Liver (tissue), 8 donors: ENCODE measurements at regions not wholly inside any gene's neighbourhood (a gene's known extent, or its start where the extent isn't known, plus 50 kb on each side); places are given as distances from the start of the nearest gene placed in this dataset.
"Not testable (repeated sequence)": the region's sequence is repeated elsewhere in the genome, so short reads cannot be mapped to it uniquely, and the experiment has no call there.

ENCODE experiments used
- DNase-seq: peaks from one replicate; pipeline ENCODE4 v3.0.0-alpha.2; 2017; ENCODE audit warnings: low spot score
- H3K27ac ChIP-seq, 2 donors: one replicate each; pipeline ENCODE4 v1.7.0; 2013; ENCODE audit warnings: inconsistent platforms in 2 of 2, low read length in 2 of 2, control low read depth in 1 of 2, low read depth in 1 of 2, mild to moderate bottlenecking in 1 of 2
- H3K27me3 ChIP-seq, 4 donors: one replicate each; pipeline versions ENCODE4 v1.6.1 to v1.7.0; 2013; ENCODE audit warnings: low read length in 3 of 4, inconsistent platforms in 1 of 4, mild to moderate bottlenecking in 1 of 4, moderate library complexity in 1 of 4; ENCODE audit not compliant: control insufficient read depth in 4 of 4, insufficient read depth in 4 of 4
- H3K36me3 ChIP-seq, 4 donors: one replicate each; pipeline versions ENCODE4 v1.6.1 to v1.7.0; 2013; ENCODE audit warnings: low read length in 3 of 4, mild to moderate bottlenecking in 3 of 4, low read depth in 1 of 4, moderate library complexity in 1 of 4; ENCODE audit not compliant: control insufficient read depth in 4 of 4, insufficient read depth in 3 of 4
- H3K4me1 ChIP-seq, 4 donors: one replicate each; pipeline versions ENCODE4 v1.6.1 to v1.7.0; 2013; ENCODE audit warnings: low read length in 3 of 4, mild to moderate bottlenecking in 3 of 4, moderate library complexity in 1 of 4; ENCODE audit not compliant: control insufficient read depth in 4 of 4, insufficient read depth in 4 of 4
- H3K4me3 ChIP-seq, 3 donors: one replicate each; pipeline versions ENCODE4 v1.6.1 to v1.7.0; 2013; ENCODE audit warnings: low read length in 3 of 3, control low read depth in 1 of 3, low read depth in 1 of 3, mild to moderate bottlenecking in 1 of 3
- H3K9ac ChIP-seq, 2 donors: one replicate each; pipeline ENCODE4 v1.7.0; 2013; ENCODE audit warnings: low read length in 2 of 2, mild to moderate bottlenecking in 2 of 2, moderate library complexity in 2 of 2, control low read depth in 1 of 2, low read depth in 1 of 2
- H3K9me3 ChIP-seq, 4 donors: one replicate each; pipeline versions ENCODE4 v1.6.1 to v1.7.0; 2013; ENCODE audit warnings: low read length in 3 of 4; ENCODE audit not compliant: control insufficient read depth in 4 of 4
- EGR1 ChIP-seq, 2 donors: IDR thresholded peaks; 2 replicates each; pipeline ENCODE4 v1.6.1; 2016 to 2018; ENCODE audit warnings: antibody characterized with exemption in 2 of 2, low read depth in 2 of 2
- FOXA1 ChIP-seq: IDR thresholded peaks from 2 replicates; pipeline ENCODE4 v1.6.1; 2016; ENCODE audit warnings: antibody characterized with exemption
- FOXA2 ChIP-seq: IDR thresholded peaks from 2 replicates; pipeline ENCODE4 v1.6.1; 2016; ENCODE audit warnings: antibody characterized with exemption
- GABPA ChIP-seq, 2 donors: IDR thresholded peaks in 1 of 2; conservative IDR thresholded peaks in 1 of 2; 2 replicates each; pipeline ENCODE4 v1.6.1; 2016; ENCODE audit warnings: antibody characterized with exemption in 2 of 2, mild to moderate bottlenecking in 1 of 2, moderate library complexity in 1 of 2
- HNF4A ChIP-seq, 2 donors: conservative IDR thresholded peaks; 2 replicates each; pipeline ENCODE4 v1.6.1; 2016; ENCODE audit warnings: antibody characterized with exemption in 2 of 2, mild to moderate bottlenecking in 2 of 2
- HNF4G ChIP-seq: IDR thresholded peaks from 2 replicates; pipeline ENCODE4 v1.6.1; 2016; ENCODE audit warnings: antibody characterized with exemption
- JUND ChIP-seq, 2 donors: IDR thresholded peaks; 2 replicates each; pipeline ENCODE4 v1.6.1; 2016; ENCODE audit warnings: antibody characterized with exemption in 2 of 2
- NR2F2 ChIP-seq: IDR thresholded peaks from 2 replicates; pipeline ENCODE4 v1.6.1; 2016; ENCODE audit warnings: antibody characterized with exemption
- RAD21 ChIP-seq, 2 donors: IDR thresholded peaks; 2 replicates each; pipeline ENCODE4 v1.6.1; 2016; ENCODE audit warnings: antibody characterized with exemption in 2 of 2, mild to moderate bottlenecking in 2 of 2
- RXRA ChIP-seq, 2 donors: IDR thresholded peaks; 2 replicates each; pipeline ENCODE4 v1.6.1; 2017 to 2018; ENCODE audit warnings: antibody characterized with exemption in 2 of 2, mild to moderate bottlenecking in 1 of 2
- SP1 ChIP-seq: IDR thresholded peaks from 2 replicates; pipeline ENCODE4 v1.6.1; 2018; ENCODE audit warnings: antibody characterized with exemption, mild to moderate bottlenecking
- TAF1 ChIP-seq: conservative IDR thresholded peaks from 2 replicates; pipeline ENCODE4 v1.6.1; 2016; ENCODE audit warnings: antibody characterized with exemption, mild to moderate bottlenecking
- YY1 ChIP-seq: IDR thresholded peaks from 2 replicates; pipeline ENCODE4 v1.6.1; 2016; ENCODE audit warnings: antibody characterized with exemption, mild to moderate bottlenecking
- WGBS: extraction: QIAGEN DNeasy Blood & Tissue Kit; methylation state at CpG from one replicate; pipeline ENCODE4 v1.1.7; 2013; 5-methylcytosine and 5-hydroxymethylcytosine counted together
- TF ChIP-seq, protein P1 (sequence below): IDR thresholded peaks from 2 replicates; pipeline ENCODE4 v1.6.1; 2016; ENCODE audit warnings: antibody characterized with exemption
- TF ChIP-seq, protein P2 (sequence below): fragments of 150-350 bp; IDR thresholded peaks from 2 replicates; pipeline ENCODE4 v1.5.1; 2017; ENCODE audit warnings: improper control_type of control experiment, low read depth, low read length; ENCODE audit not compliant: missing input control
- TF ChIP-seq, protein P3 (sequence below): IDR thresholded peaks from 2 replicates; pipeline ENCODE4 v1.6.1; 2016; ENCODE audit warnings: antibody characterized with exemption
- donor health status: healthy.
- donor health status: healthy.
- donor health status: healthy.
- donor health status: healthy.
- donor health status: healthy.

DNA sequence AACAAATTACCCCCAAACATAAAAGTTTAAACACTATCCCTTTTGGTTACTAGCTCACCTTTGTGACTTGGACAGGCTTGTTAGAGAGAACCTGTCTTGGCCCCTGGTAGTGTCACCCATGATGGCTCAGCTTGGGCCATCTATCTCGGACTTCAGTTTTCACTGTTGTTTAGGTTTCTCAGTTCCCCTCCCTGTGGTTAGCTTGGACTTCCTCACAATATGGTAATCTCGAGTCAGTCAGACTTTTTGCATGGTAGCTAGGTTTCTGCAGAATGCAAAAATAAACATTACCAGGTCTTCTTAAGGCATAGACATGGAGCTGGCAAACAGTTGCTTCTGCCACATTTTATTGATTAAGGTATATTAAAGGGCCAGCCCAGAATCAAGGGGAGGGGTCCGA lies 324.3 kb upstream of the RORB start:
- WGBS = 79% methylated on average over 3 of the region's 3 CpGs
- Histone ChIP-seq H3K4me3 (no peak overlapping the region), H3K9me3 (no peaks in the 10 kb centered on the region), H3K27me3 (no peaks in the 10 kb centered on the region), H3K9ac (no peak overlapping the region), H3K36me3 (no peaks in the 10 kb centered on the region), H3K4me1 (no peaks in the 10 kb centered on the region), H3K27ac (no peak overlapping the region)
- no peak for DNase-seq
- TF ChIP-seq GABPA (IDR thresholded peaks at IDR 0.05 in 1 of 2, conservative IDR thresholded peaks at IDR 0.05 in 1 of 2) (no peak), RAD21 (IDR thresholded peaks at IDR 0.05) (no peak), SP1 (no peak), FOXA1 (no peak), JUND (IDR thresholded peaks at IDR 0.05) (no peak), HNF4G (no peak), FOXA2 (no peak), YY1 (no peak), RXRA (IDR thresholded peaks at IDR 0.05) (no peak), EGR1 (IDR thresholded peaks at IDR 0.05; ENCODE audit: low read depth in 2 of 2) (no peak), TAF1 (no peak), HNF4A (conservative IDR thresholded peaks at IDR 0.05) (no peak)
- TF ChIP-seq, protein P1, sequence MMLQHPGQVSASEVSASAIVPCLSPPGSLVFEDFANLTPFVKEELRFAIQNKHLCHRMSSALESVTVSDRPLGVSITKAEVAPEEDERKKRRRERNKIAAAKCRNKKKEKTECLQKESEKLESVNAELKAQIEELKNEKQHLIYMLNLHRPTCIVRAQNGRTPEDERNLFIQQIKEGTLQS = no peak
- TF ChIP-seq, protein P2, sequence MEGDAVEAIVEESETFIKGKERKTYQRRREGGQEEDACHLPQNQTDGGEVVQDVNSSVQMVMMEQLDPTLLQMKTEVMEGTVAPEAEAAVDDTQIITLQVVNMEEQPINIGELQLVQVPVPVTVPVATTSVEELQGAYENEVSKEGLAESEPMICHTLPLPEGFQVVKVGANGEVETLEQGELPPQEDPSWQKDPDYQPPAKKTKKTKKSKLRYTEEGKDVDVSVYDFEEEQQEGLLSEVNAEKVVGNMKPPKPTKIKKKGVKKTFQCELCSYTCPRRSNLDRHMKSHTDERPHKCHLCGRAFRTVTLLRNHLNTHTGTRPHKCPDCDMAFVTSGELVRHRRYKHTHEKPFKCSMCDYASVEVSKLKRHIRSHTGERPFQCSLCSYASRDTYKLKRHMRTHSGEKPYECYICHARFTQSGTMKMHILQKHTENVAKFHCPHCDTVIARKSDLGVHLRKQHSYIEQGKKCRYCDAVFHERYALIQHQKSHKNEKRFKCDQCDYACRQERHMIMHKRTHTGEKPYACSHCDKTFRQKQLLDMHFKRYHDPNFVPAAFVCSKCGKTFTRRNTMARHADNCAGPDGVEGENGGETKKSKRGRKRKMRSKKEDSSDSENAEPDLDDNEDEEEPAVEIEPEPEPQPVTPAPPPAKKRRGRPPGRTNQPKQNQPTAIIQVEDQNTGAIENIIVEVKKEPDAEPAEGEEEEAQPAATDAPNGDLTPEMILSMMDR = no peak
- TF ChIP-seq, protein P3, sequence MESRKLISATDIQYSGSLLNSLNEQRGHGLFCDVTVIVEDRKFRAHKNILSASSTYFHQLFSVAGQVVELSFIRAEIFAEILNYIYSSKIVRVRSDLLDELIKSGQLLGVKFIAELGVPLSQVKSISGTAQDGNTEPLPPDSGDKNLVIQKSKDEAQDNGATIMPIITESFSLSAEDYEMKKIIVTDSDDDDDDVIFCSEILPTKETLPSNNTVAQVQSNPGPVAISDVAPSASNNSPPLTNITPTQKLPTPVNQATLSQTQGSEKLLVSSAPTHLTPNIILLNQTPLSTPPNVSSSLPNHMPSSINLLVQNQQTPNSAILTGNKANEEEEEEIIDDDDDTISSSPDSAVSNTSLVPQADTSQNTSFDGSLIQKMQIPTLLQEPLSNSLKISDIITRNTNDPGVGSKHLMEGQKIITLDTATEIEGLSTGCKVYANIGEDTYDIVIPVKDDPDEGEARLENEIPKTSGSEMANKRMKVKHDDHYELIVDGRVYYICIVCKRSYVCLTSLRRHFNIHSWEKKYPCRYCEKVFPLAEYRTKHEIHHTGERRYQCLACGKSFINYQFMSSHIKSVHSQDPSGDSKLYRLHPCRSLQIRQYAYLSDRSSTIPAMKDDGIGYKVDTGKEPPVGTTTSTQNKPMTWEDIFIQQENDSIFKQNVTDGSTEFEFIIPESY = no peak

DNA sequence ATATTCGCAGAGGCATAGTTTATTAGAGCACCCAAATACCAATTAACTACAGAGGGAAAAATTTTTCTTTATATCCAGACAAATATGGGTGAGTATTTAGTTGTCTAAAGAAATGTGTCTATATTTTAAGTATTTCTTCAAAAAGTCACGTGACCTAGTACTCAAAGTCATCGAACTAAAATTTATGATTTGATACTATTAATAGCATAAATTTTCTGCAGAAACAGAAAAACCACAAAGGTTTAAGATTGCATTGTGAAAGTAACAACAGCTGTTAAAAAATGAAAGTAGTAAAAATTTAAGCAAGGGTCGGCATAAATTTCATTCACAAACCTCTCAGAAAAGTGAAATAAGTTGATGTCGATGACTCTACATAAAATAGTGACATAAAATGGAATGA lies 323.9 kb upstream of the RORB start:
- Histone ChIP-seq H3K4me1 (no peaks in the 10 kb centered on the region), H3K27ac (no peak overlapping the region), H3K9me3 (no peaks in the 10 kb centered on the region), H3K36me3 (no peaks in the 10 kb centered on the region), H3K4me3 (no peak overlapping the region), H3K9ac (no peak overlapping the region), H3K27me3 (no peaks in the 10 kb centered on the region)
- no peak for DNase-seq
- WGBS = 83% methylated on average over 5 of the region's 5 CpGs
- TF ChIP-seq FOXA1 = no peak
- TF ChIP-seq HNF4G = no peak
- TF ChIP-seq JUND (IDR thresholded peaks at IDR 0.05) = no peak
- TF ChIP-seq, protein P2 = no peak
- TF ChIP-seq, protein P3 = no peak
- no peak for TF ChIP-seq NR2F2
- no peak for TF ChIP-seq EGR1 (IDR thresholded peaks at IDR 0.05; ENCODE audit: low read depth in 2 of 2)
- TF ChIP-seq, protein P1 = no peak

DNA sequence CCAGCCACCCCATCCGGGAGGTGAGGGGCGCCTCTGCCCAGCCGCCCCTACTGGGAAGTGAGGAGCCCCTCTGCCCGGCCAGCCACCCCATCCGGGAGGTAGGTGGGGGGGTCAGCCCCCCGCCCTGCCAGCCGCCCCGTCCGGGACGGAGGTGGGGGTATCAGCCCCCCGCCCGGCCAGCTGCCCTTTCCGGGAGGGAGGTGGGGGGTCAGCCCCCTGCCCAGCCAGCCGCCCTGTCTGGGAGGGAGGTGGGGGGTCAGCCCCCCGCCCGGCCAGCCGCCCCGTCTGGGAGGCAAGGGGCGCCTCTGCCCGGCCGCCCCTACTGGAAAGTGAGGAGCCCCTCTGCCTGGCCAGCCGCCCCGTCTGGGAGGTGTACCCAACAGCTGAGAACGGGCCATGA lies 299.4 kb upstream of the RORB start:
- H3K27me3 ChIP-seq, H3K27ac ChIP-seq, H3K9ac ChIP-seq, H3K4me1 ChIP-seq, H3K36me3 ChIP-seq, DNase-seq, H3K4me3 ChIP-seq, H3K9me3 ChIP-seq: not testable (repeated sequence)
- 97% methylated on average over 21 of the region's 24 CpGs for WGBS
